ENCODE measurements at regions not wholly inside any gene's neighbourhood (a gene's known extent, or its start where the extent isn't known, plus 50 kb on each side); places are given as distances from the start of the nearest gene placed in this dataset.
A peak's percentile ranks its signal among the peaks of the same experiment; 100 is the strongest.

DNA sequence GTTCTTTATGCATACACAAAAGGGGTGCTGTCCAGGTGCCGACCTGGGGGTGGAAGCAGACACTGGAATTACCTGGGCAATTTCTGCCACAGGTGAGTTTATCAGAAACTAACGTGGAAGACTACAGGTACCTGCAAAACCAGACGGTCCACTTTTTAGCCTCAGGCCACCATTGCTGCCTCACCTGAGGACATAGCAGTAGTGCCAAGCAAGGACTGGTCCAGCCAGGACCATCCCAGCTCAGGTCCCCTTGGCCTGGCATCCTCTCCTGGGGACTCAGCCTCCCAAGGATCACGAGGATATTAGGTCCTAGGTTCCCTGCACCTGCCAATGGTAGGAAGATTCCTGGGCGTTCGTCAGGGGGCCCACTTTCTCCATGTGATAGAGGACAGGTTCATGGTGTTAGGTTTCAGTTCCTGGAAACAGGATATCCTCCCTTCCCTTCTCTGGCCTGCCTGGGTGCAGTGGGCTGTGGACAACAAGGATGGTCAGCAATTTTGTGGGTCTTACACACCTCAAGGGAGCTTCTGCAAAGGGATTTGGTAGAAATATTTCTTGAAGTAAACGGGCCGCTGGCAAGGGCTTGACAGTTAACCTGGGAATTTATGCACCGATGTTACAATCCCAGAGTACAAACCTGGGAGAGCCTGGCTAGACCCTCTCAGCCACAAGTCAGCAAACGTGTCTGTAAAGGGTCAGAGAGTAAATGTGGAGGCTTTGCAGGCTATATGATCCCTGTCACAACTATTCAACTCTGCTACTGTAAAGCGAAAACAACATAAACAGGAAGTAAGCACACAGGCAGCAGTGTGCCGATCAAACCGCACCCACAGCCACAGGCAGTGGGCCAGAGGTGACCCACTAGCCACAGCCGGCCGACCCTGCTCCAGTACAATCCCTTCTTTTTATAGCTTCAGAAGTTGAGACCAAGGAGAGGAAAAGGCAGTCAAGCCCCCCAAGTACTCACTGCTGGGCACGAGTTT is 71.4 kb upstream of the RAB4A start:
- DNase-seq, result peak; percentile 16

DNA sequence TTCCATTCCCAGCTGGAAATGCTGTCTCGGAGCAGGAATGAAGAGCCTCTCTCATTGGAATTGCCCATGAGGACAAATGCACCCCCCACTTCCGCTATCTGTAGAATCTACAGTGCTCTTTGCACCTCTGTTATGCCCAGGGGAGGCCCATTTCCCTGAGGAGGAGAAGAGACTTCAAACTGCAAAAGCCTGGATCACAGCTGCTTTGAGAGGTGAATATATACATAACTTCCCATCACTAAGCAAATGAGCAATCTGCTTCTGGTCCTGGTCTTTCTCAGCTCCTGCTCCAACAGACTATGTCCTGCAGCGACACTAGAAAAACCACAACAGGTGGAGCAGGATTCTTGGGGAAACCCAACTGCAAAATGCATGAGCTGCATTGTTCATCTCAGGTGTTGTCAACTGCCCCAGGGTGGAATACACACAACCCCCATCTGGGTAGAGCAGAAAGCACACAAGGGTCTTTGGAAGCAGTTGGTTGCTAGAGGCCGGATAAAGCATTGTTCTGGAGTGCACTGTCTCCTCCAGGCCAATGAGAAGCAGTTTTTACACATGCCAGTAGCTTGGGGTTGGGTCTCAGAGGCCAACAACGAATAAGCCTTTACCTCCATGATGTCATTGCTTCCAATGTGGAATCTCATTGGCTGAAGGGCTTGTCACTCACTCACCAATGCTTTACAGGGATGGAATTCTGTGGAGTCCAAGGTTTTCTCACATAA is 67.7 kb upstream of the RAB4A start:
- peak; percentile 34 for DNase-seq

DNA sequence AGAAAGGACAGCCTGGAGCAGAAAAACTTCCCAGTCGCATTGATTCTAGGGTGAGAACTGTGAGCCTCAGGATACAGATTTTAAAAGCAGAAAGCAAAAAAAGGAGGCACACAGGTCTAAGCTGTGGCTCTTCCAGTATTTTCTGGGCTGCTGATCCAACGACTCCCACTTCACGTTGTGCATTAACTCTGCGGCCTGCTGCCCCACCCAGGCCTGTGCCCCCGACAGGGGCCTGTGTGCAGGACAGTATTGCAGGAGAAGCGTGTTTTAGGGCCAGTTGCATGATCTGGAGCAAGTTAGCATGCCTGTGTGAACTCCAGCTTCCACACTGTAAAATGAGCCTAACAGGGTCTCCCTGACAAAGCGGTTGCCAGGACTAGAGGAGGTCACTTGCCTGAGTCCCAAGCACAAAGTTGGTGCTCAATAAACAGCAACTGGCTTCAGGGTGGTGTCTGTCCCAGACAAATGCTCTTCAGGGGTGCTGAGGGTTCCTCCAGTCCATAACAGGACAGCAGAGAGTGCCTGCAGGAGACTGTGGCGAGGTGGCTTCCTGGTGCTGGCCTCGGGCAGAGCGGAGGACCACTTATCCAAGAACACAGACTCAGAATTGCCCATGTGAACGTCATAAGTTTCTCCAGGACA is 66.8 kb upstream of the RAB4A start:
- no peak for DNase-seq

- no peak for DNase-seq
Observed at GRCh38 chr1:229204921-229205777, 65.8 kb upstream of the RAB4A start.

DNA sequence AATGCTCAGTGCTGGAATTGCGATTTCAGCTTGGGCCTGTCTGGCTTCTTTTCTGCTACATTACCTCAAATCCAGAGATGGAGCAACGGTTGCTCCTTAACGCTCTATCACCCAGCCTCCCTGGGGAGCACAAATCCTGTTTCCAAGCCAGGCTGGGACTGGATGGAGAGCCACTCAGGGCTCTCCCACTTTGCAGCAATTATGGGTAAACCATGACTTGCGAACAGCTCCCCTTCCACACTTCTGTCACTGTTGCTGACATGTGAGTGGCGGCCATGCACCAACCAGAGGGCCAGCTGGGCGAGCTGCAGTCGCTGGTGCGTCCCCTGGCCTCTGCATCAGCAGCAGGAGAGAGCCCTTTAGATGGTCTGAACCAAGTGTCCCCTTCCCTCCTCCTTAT is 65.1 kb upstream of the RAB4A start:
- DNase-seq, result no peak

GRCh38 chr1:229207916-229208315 is 63.0 kb upstream of the RAB4A start:
- no peak for DNase-seq

DNA sequence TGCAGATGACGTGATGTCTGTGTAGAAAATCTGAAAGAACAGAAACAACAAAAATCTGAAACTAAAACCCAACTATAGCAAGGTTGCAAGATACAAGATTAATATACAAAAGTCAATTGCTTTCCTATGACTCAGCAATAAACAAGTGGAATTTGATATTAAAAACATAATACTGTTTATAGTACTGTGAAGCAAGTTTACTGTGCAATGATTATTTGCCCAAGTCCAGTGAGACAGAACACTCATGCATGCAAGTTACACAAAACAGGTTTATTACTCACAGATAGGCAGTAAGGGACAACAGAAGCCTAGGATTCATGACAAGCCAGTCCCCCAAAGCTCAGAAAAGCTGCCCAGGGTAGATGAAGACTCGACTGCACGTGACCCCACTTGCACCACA is 62.4 kb upstream of the RAB4A start:
- DNase-seq, result no peak

GRCh38 chr1:229209386-229209785 is 61.5 kb upstream of the RAB4A start:
- DNase-seq, result no peak

GRCh38 chr1:229209816-229210215 is 61.1 kb upstream of the RAB4A start:
- DNase-seq, result no peak

DNA sequence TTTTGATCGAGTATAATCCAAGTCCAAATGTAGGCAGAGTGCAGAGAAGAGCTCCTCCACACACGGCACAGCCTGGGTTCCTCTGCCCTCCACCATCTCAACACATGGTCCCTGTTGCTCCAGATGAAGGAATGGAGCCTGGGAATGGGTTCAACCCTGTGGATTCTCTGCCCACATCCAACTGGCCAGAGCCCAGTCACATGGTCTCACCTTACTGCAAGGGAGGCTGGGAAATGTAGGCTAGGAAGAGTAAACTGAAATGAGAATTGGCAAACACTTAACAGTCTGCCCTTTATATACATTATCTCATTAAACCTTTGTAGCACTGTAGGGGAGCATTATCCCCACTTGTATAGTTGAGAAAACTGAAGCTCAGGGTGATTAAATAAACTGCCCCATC is 60.1 kb upstream of the RAB4A start:
- DNase-seq, result no peak

GRCh38 chr1:229213797-229214196 is 57.1 kb upstream of the RAB4A start:
- no peak for DNase-seq

GRCh38 chr1:229217716-229218115 is 53.2 kb upstream of the RAB4A start:
- DNase-seq, result no peak

- DNase-seq, result no peak
Observed at GRCh38 chr1:229218612-229219025, 52.3 kb upstream of the RAB4A start.

DNA sequence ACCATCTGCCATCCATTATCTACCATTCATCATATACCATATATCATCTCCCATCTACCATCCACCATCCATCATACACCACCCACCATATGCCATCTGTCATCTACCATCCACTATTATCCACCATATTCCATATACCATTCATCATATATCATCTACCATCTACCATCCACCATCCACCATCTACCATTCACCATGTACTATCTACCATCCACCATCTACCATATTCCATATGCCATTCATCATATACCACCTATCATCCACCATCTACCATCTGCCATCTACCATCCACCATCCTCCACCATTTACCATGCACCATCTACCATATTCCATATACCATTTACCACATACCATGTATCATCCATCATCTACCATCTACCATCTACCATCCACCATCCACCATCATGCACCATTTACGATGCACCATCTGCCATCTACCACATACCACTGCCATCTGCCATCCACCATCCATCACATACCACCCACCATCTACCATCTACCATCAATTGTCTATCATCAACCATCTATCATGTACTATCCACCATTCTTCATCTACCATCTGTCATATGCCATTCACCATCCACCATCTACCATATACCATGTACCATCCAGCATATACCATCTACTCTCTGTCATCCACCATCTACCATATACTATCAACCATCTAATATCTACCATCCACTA is 50.6 kb upstream of the RAB4A start:
- DNase-seq, result no peak

DNA sequence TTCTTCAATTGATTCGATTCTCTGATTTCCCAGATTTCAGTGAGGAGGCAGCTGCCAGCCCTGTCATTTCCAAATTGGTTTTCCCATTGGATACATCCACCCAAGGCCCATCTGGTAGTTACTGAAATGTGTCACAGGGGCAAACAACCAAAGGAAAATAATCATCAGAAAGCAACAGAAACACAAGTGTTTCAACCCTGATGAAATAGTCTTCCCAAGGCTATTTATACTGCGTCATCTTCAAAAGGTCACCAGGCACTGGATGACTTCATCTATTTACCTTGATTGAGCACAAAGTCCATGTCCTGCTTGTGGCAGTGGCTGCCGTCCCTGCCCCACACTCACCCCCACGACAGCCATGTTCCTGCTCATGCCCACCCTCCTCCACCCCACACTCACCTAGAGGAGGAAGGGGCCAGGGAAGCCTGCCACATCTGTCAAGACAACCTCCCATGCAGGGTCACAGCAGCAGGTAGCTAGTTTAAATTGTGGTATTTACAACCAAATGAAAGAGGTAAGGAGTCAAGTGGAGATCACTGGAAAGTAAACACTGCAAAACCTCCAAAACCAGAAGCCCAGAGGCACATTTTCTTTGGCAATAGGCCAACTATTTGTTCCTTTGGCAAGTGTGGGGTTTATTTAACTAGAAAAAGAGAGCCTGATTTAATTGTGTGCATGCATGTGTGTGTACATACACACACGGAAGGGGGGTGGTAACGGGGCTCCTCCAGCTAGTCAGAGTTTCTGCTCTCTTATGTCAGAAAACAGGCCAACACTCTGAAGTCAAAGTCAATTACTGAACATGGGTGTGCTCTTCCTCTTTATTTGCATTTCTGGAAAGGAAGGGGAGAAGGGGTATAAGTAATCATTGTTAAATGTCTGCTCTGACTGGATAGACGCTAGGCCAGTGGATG is 49.5 kb upstream of the RAB4A start:
- no peak for DNase-seq
